Cardiac muscle cell (in vitro differentiated cells and primary cell): ENCODE measurements at regions not wholly inside any gene's neighbourhood (a gene's known extent, or its start where the extent isn't known, plus 50 kb on each side); places are given as distances from the start of the nearest gene placed in this dataset.
A peak's percentile ranks its signal among the peaks of the same experiment; 100 is the strongest.

Experiments used
- DNase-seq, 2 donors: peaks; one replicate each; pipeline versions ENCODE4 v3.0.0 to v3.0.0-alpha.2; 2010 to 2017; ENCODE audit warnings: low read depth in 1 of 2, low spot score in 1 of 2
- H3K27ac ChIP-seq: fragments of 200-600 bp; sonication (generic); 2 replicates; pipeline ENCODE4 v1.5.1; 2016
- H3K27me3 ChIP-seq: fragments of 200-600 bp; sonication (generic); 2 replicates; pipeline ENCODE4 v1.6.0; 2016; ENCODE audit warnings: control low read depth
- H3K36me3 ChIP-seq: fragments of 200-600 bp; sonication (generic); 2 replicates; pipeline ENCODE4 v1.5.1; 2016; ENCODE audit warnings: control low read depth
- H3K4me1 ChIP-seq: fragments of 200-600 bp; sonication (generic); 2 replicates; pipeline ENCODE4 v1.8.1; 2017; ENCODE audit warnings: low read depth, mild to moderate bottlenecking, mixed run types
- H3K4me3 ChIP-seq: fragments of 200-600 bp; sonication (generic); 2 replicates; pipeline ENCODE4 v1.5.1; 2016; ENCODE audit warnings: mild to moderate bottlenecking
- H3K9me3 ChIP-seq: fragments of 200-600 bp; sonication (generic); 2 replicates; pipeline ENCODE4 v1.5.1; 2017; ENCODE audit warnings: low read depth, mild to moderate bottlenecking, control low read depth
- TF ChIP-seq, protein P1 (sequence below): IDR thresholded peaks from 2 replicates; pipeline ENCODE4 v1.5.1; 2012; ENCODE audit warnings: low read depth, mild to moderate bottlenecking, low read length

DNA sequence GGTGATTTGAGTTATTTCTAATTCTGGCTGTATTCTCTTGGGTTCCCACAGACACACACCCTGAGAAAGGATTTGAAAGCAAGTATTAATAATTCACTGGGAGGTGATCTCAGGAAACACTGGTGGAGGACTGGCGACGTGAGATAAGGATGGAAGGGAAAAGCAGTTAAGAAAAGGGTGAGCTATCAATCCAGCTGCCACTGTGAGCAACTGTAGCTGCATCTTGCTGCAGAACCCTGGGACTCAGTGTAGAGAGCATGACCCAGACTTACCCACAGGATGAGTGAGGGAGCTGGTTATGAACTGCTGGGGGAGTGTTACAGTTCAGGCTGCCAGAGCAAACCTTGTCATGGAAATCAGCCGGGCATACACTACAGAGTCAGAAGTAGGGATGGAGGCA, 71.9 kb downstream of the RESF1 start:
- Histone ChIP-seq H3K36me3 (no peaks in the 10 kb centered on the region), H3K27me3 (no peaks in the 10 kb centered on the region), H3K9me3 (no peaks in the 10 kb centered on the region), H3K4me3 (no peak overlapping the region), H3K27ac (no peak overlapping the region), H3K4me1 (peaks cover 33% of the 10 kb centered on the region)
- peak; percentile 16 to 35 for DNase-seq
- TF ChIP-seq, protein P1, sequence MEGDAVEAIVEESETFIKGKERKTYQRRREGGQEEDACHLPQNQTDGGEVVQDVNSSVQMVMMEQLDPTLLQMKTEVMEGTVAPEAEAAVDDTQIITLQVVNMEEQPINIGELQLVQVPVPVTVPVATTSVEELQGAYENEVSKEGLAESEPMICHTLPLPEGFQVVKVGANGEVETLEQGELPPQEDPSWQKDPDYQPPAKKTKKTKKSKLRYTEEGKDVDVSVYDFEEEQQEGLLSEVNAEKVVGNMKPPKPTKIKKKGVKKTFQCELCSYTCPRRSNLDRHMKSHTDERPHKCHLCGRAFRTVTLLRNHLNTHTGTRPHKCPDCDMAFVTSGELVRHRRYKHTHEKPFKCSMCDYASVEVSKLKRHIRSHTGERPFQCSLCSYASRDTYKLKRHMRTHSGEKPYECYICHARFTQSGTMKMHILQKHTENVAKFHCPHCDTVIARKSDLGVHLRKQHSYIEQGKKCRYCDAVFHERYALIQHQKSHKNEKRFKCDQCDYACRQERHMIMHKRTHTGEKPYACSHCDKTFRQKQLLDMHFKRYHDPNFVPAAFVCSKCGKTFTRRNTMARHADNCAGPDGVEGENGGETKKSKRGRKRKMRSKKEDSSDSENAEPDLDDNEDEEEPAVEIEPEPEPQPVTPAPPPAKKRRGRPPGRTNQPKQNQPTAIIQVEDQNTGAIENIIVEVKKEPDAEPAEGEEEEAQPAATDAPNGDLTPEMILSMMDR = no peak

DNA sequence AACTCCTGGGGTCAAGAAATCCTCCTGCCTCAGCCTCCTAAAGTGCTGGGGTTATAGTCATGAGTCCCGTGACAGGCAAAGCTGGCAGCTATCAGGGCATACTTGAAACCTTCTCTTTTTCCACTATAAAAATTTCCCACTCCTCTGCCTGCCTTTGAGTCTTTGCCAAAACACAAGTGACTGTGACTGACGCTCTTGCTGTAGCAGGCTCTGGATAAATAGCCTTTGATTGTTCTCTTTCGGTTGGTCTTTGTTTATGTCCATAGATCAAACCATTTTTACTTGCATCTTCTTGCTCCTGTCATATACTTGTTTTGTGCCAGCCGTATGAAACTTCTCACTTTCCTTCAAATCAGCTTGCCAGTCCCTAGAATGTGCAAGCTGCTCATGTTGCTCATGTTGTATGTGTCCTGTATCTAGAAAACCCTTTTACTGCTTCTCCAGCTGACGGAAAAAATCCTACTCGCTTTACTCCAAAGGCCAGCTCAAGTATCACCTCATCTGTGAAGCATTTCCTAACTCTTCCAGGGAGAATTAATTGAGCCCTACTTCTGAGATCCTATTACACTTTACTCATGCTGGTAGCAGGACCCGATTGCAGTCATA, 73.1 kb downstream of the RESF1 start:
- H3K4me1 ChIP-seq = peaks cover 33% of the 10 kb centered on the region
- no peaks in the 10 kb centered on the region for H3K36me3 ChIP-seq
- TF ChIP-seq, protein P1 = no peak
- peak overlapping the region; percentile 75 for H3K27ac ChIP-seq
- peak; percentile 20 to 36 for DNase-seq
- no peaks in the 10 kb centered on the region for H3K27me3 ChIP-seq
- H3K4me3 ChIP-seq = no peak overlapping the region
- H3K9me3 ChIP-seq = no peaks in the 10 kb centered on the region

DNA sequence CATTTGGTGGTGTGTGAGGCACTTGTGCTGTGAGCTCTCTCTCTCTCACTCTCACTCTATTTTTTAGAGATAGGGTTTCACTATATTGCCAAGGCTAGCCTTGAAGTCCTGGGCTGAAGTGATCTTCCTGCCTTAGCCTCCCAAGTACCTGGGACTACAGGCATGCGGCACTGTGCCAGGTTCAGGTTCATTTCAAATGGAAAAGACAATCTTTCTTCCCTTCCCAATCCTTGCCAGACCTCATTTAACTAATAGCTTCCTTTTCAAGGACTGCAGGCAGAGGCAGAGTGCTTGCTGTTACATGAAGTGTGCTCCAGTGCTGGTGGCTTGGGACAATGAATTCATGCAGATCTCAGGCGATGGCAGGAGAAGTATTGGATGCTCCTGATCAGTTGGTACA, 73.2 kb upstream of the BICD1 start:
- DNase-seq = no peak
- TF ChIP-seq, protein P1 = no peak
- H3K27ac ChIP-seq = peak overlapping the region; percentile 52

GRCh38 chr12:32034045-32034444, 72.6 kb upstream of the BICD1 start:
- no peaks in the 10 kb centered on the region for H3K9me3 ChIP-seq
- H3K27ac ChIP-seq = peak overlapping the region; percentile 52
- peak in 1 of 2 donors; percentile 36 for DNase-seq

More for the DNA sequence above, 73.2 kb upstream of the BICD1 start:
- no peaks in the 10 kb centered on the region for H3K9me3 ChIP-seq
- H3K27me3 ChIP-seq = no peaks in the 10 kb centered on the region
- peaks cover 33% of the 10 kb centered on the region for H3K4me1 ChIP-seq
- no peaks in the 10 kb centered on the region for H3K36me3 ChIP-seq
- H3K4me3 ChIP-seq = no peak overlapping the region

GRCh38 chr12:32036477-32037263, 70.0 kb upstream of the BICD1 start:
- Histone ChIP-seq H3K4me3 (no peak overlapping the region), H3K36me3 (no peaks in the 10 kb centered on the region), H3K27ac (no peak overlapping the region), H3K27me3 (no peaks in the 10 kb centered on the region), H3K9me3 (no peaks in the 10 kb centered on the region), H3K4me1 (peaks cover 47% of the 10 kb centered on the region)
- no peak for DNase-seq
- TF ChIP-seq, protein P1 = no peak

More at GRCh38 chr12:32034045-32034444, 72.6 kb upstream of the BICD1 start:
- TF ChIP-seq, protein P1 = no peak
- Histone ChIP-seq H3K4me1 (peaks cover 35% of the 10 kb centered on the region), H3K4me3 (no peak overlapping the region), H3K27me3 (no peaks in the 10 kb centered on the region), H3K36me3 (no peaks in the 10 kb centered on the region)
